Type B pancreatic cell (in vitro differentiated cells): ENCODE measurements at regions not wholly inside any gene's neighbourhood (a gene's known extent, or its start where the extent isn't known, plus 50 kb on each side); places are given as distances from the start of the nearest gene placed in this dataset.

ENCODE experiments used
- DNase-seq: peaks from one replicate; pipeline ENCODE4 v3.0.0; 2021; ENCODE audit warnings: mixed read lengths; ENCODE audit not compliant: unreplicated experiment; ENCODE audit errors: extremely low spot score
- H3K27ac Mint-ChIP-seq: 2 replicates; pipeline ENCODE4 v1.8.0; 2021; ENCODE audit warnings: mild to moderate bottlenecking, mixed read lengths
- H3K27me3 Mint-ChIP-seq: 2 replicates; pipeline ENCODE4 v1.8.0; 2021; ENCODE audit warnings: mixed read lengths
- H3K36me3 Mint-ChIP-seq: 2 replicates; pipeline ENCODE4 v1.8.0; 2021; ENCODE audit warnings: mixed read lengths
- H3K4me1 Mint-ChIP-seq: one replicate; pipeline ENCODE4 v1.8.0; 2021; ENCODE audit warnings: mixed read lengths; ENCODE audit not compliant: unreplicated experiment
- H3K4me3 Mint-ChIP-seq: 2 replicates; pipeline ENCODE4 v1.8.0; 2021; ENCODE audit warnings: mild to moderate bottlenecking, mixed read lengths
- H3K9me3 Mint-ChIP-seq: 2 replicates; pipeline ENCODE4 v1.8.0; 2021; ENCODE audit warnings: mixed read lengths
- CTCF ChIP-seq: fragments of 200-600 bp; sonication (generic); conservative IDR thresholded peaks from 2 replicates; pipeline ENCODE4 v1.5.0; 2021; ENCODE audit warnings: antibody characterized with exemption, mild to moderate bottlenecking

GRCh38 chr2:11102956-11103860 lies 52.1 kb upstream of the SLC66A3 start:
- Mint-ChIP-seq H3K27me3 (peaks cover 5% of the 10 kb centered on the region), H3K4me1 (no peaks in the 10 kb centered on the region), H3K36me3 (no peaks in the 10 kb centered on the region), H3K4me3 (no peak overlapping the region), H3K9me3 (no peaks in the 10 kb centered on the region), H3K27ac (no peak overlapping the region)
- TF ChIP-seq CTCF: no peak
- DNase-seq: no peak

GRCh38 chr2:11103984-11104793 lies 51.1 kb upstream of the SLC66A3 start:
- H3K27me3 Mint-ChIP-seq: peaks cover 5% of the 10 kb centered on the region
- TF ChIP-seq CTCF: no peak
- H3K9me3 Mint-ChIP-seq: no peaks in the 10 kb centered on the region
- H3K4me1 Mint-ChIP-seq: no peaks in the 10 kb centered on the region
- H3K36me3 Mint-ChIP-seq: no peaks in the 10 kb centered on the region
- H3K27ac Mint-ChIP-seq: no peak overlapping the region
- no peak overlapping the region for H3K4me3 Mint-ChIP-seq
- DNase-seq: no peak

- H3K36me3 Mint-ChIP-seq: no peaks in the 10 kb centered on the region
- no peak overlapping the region for H3K27ac Mint-ChIP-seq
- peaks cover 5% of the 10 kb centered on the region for H3K27me3 Mint-ChIP-seq
- TF ChIP-seq CTCF: no peak
- no peaks in the 10 kb centered on the region for H3K9me3 Mint-ChIP-seq
- no peak overlapping the region for H3K4me3 Mint-ChIP-seq
- no peaks in the 10 kb centered on the region for H3K4me1 Mint-ChIP-seq
- DNase-seq: no peak
Measured at GRCh38 chr2:11104794-11105660, 50.2 kb upstream of the SLC66A3 start.
